ENCODE measurements at regions not wholly inside any gene's neighbourhood (a gene's known extent, or its start where the extent isn't known, plus 50 kb on each side); places are given as distances from the start of the nearest gene placed in this dataset.
"Not testable (repeated sequence)": the region's sequence is repeated elsewhere in the genome, so short reads cannot be mapped to it uniquely, and the experiment has no call there.

DNA sequence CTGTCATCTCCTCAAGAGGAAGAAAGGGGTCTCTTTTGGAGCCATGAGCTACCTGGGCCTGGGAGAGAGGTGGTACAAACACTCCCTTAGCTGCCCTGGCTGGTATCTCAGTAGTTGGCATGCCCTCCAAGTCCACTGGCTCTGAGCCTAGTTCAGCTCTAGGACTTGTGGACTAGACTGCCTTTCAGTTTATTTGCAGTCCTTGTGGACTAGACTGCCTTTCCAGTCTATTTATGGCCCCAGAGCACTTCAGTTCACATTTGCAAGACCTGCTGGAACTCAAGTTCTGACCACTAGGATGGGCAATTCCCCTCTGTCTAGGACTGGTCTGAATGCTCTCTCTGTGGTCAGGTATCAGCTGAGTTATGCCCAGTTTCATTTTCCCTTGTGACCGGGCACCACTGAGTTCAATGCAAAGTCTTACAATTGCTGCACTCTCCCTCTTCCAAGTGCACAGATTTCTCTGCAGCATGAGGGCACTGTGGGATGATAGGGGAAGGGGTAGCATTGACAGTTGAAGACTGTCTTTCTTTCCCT lies 1019.0 kb downstream of the TAF11L14 start:
- Mint-ChIP-seq H3K27ac (no peak overlapping the region), H3K27me3 (peaks cover 1% of the 10 kb centered on the region), H3K36me3 (no peaks in the 10 kb centered on the region), H3K9me3 (peaks cover 13% of the 10 kb centered on the region), H3K4me1 (no peaks in the 10 kb centered on the region), H3K4me3 (no peak overlapping the region)

DNA sequence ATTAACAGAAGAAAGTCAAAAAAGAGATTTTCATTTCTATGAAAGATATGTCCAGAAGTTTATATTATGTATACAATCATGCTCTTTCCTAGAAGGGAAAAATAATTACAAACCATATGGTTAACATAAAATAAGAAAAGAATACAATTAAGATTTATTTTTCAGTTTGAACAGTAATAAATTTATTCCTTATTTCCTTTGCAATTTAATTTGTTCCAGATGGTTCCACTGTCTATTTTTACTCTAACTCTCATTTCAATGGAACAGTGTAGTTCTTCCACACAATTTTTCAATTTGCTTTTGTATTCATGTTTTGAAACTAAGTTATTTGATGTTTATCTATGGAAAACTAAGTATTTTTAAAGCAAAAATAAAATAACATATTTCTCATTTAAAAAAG lies 1026.3 kb downstream of the TAF11L14 start:
- H3K27me3 Mint-ChIP-seq: no peaks in the 10 kb centered on the region
- H3K9me3 Mint-ChIP-seq: no peaks in the 10 kb centered on the region

DNA sequence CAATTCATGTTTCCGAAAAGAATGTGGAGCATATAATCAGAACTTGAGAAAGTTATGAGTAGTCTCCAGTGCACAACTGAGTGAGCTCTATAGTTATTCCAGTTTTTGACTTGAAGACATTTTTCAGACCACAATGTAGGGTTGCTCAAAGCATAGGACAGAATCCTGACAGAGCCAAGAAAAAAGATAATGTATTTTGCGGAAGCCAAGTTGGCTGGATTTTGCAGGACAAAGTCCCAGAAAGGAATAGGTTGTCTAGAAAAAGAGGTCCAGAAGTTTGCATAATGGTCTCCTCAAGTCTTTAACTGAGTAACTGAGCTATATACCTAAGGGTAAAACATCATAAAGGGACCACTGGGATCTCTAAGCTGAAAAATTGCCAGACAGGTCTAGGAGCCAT lies 1028.0 kb downstream of the TAF11L14 start:
- Mint-ChIP-seq H3K27ac (no peak overlapping the region), H3K27me3 (no peaks in the 10 kb centered on the region), H3K4me3 (no peak overlapping the region), H3K36me3 (no peaks in the 10 kb centered on the region), H3K4me1 (no peaks in the 10 kb centered on the region), H3K9me3 (no peaks in the 10 kb centered on the region)

More for the DNA sequence above, 1026.3 kb downstream of the TAF11L14 start:
- Mint-ChIP-seq H3K4me3 (no peak overlapping the region), H3K4me1 (no peaks in the 10 kb centered on the region), H3K36me3 (no peaks in the 10 kb centered on the region), H3K27ac (no peak overlapping the region)

DNA sequence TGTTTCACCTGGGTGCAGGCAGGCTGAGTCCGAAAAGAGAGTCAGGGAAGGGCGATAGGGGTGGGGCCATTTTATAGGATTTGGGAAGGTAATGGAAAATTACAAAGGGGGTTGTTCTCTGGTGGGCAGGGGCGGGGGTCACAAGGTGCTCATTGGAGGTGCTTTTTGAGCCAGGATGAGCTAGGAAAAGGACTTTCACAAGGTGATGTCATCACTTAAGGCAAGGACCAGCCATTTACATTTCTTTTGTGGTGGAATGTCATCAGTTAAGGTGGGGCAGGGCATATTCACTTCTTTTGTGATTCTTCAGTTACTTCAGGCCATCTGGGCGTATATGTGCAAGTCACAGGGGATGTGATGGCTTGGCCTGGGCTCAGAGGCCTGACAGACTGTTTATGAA lies 1040.0 kb downstream of the TAF11L14 start:
- H3K36me3 Mint-ChIP-seq: not testable (repeated sequence)

DNA sequence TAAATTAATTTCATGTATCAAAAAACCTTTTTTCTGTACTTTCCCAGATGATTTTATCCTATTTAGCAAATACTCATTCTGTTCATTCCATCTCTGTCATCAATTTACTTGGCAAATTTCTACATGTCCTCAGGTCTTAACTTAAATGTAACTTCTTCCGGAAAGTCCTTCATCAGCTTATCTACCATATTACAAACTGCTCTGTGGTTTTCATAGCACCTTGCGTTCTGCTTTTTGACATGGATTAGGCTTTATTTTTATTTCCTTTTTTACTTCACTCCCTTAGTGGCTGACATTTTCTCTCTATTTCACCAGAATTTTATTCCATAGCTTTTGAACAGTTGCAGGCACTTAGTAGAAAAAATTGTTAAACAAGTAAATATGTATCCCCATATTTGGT lies 1040.8 kb downstream of the TAF11L14 start:
- Mint-ChIP-seq H3K36me3 (no peaks in the 10 kb centered on the region), H3K9me3 (no peaks in the 10 kb centered on the region), H3K27me3 (peaks cover 5% of the 10 kb centered on the region), H3K27ac (no peak overlapping the region), H3K4me3 (no peak overlapping the region), H3K4me1 (no peaks in the 10 kb centered on the region)

More for the DNA sequence above, 1040.0 kb downstream of the TAF11L14 start:
- H3K27ac Mint-ChIP-seq, H3K4me3 Mint-ChIP-seq, H3K27me3 Mint-ChIP-seq, H3K9me3 Mint-ChIP-seq, H3K4me1 Mint-ChIP-seq: not testable (repeated sequence)

DNA sequence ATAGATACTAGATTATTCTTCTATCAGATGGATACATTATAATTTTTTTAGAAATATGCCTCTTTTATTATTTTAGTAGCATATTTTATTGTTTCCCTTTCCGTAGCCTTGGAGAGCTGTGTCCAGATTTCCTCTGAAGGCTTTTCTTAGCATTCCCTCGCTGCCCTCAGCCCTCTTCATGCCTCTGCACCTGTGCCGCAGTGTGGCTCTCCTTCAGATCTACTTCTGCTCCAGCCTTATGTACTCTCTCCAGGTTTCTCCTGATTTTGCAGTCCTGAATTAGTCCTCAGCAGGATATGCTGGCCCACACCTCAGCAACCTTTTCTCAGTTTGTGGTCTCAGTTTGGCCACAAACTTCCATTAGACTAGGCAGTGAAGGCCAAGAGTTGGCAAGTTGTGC lies 1052.0 kb downstream of the TAF11L14 start:
- H3K27me3 Mint-ChIP-seq: no peaks in the 10 kb centered on the region
- H3K27ac Mint-ChIP-seq: no peak overlapping the region
- no peak overlapping the region for H3K4me3 Mint-ChIP-seq
- no peaks in the 10 kb centered on the region for H3K4me1 Mint-ChIP-seq
- H3K36me3 Mint-ChIP-seq: no peaks in the 10 kb centered on the region
- peaks cover 12% of the 10 kb centered on the region for H3K9me3 Mint-ChIP-seq

DNA sequence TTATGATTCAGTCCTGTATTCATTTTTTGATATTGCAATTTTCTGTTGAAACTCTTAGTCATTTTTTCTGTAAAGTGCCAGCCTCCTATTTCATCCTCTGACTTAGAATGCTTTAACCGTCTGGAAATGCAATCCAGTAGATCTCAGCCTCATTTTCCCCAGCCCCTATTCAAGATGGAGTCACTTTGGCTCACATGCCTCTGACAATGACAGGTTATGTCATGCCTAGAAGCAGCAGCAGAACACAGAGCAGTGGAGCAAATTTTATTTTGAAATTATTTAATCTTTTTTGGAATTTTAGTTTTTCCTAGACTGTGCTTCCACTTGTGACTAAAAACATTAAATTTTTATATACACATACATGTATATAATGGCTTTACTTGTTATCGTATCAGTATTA lies 1053.2 kb downstream of the TAF11L14 start:
- Mint-ChIP-seq H3K27ac (no peak overlapping the region), H3K4me1 (no peaks in the 10 kb centered on the region), H3K27me3 (no peaks in the 10 kb centered on the region), H3K9me3 (peaks cover 12% of the 10 kb centered on the region), H3K4me3 (no peak overlapping the region), H3K36me3 (no peaks in the 10 kb centered on the region)

DNA sequence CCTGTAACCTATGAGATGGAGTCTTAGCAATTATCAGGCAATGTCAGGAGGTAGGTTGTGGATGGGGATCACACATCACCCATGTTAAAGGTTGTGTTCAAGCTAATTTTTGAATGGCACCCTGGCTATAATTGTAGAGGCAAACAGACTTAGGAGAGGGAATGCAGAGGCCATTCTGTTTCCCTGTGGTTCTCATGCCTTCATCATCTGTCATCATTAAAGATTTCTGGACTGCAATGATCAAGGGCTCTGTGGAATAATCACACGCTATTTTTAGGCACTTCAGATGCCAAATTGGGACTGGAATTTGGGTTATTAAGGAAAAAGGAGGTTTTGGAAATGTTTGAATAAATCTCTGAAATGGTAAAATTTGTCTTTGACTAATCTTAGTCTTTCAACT lies 1065.4 kb downstream of the TAF11L14 start:
- Mint-ChIP-seq H3K27ac (no peak overlapping the region), H3K4me3 (no peak overlapping the region)

DNA sequence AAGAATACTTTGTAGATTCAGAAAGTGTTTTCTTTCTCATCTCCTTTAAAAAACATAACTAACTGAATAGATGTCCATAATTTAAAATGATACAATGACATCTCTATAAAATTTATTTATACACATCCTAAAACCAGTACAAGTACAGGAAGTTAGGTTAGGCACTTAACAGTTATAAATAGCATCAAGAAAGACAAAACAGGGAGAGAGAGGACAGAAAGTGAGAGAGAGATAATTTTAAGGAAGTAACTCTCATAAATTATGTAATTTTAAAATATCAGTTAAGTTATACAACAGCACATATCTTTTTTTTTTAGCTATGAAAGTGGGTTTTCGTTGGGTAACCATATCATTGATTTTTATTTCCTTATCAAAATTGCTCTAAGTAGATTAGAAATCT lies 1068.6 kb downstream of the TAF11L14 start:
- Mint-ChIP-seq H3K27ac (no peak overlapping the region), H3K4me1 (peaks cover 15% of the 10 kb centered on the region), H3K4me3 (no peak overlapping the region), H3K36me3 (peaks cover 1% of the 10 kb centered on the region), H3K9me3 (no peaks in the 10 kb centered on the region), H3K27me3 (no peaks in the 10 kb centered on the region)

More for the DNA sequence above, 1065.4 kb downstream of the TAF11L14 start:
- H3K36me3 Mint-ChIP-seq: no peaks in the 10 kb centered on the region
- peaks cover 20% of the 10 kb centered on the region for H3K4me1 Mint-ChIP-seq
- no peaks in the 10 kb centered on the region for H3K27me3 Mint-ChIP-seq
- H3K9me3 Mint-ChIP-seq: no peaks in the 10 kb centered on the region

DNA sequence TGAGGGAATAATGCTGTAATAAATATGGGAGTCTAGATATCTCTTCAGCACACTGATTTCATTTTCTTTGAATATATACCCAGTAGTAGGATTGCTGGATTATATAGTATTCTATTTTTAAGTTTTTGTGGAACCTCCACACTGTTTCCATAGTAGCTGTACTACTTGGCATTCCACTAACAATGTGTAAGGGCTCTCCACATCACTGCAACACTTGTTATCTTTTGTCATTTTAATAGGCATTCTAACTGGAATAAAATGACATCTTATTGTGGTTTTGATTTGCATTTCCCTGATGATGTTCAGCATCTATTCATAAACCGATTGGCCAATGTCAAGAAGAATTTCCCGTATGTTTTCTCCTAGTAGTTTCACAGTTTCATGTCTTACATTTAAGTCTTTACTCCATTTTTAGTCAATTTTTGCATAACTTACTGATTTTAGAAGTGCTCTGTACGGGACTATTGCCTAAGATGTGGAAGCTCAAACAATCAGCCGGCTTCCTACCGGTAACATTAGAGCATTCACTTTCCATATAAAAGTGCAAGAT lies 1078.8 kb downstream of the TAF11L14 start:
- Mint-ChIP-seq H3K36me3 (peaks cover 6% of the 10 kb centered on the region), H3K4me3 (no peak overlapping the region), H3K27me3 (no peaks in the 10 kb centered on the region)

DNA sequence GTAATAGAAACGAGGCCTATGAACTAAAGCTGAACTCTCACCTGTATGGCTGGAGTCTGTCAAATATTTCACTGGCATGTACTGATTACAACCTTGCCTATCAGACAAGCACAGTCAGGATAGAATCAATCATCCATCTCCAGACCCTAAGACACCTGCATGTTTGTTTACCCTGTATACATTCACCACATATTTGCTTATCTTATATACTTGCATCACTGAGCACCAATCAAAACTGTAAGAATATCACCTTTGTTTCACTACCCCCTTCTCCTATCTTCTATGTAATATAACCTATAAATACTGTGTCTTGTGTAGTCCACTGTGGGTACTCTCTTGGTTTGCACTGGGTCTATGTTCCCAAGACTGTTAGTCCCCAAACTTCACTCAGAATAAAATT lies 1085.7 kb downstream of the TAF11L14 start:
- Mint-ChIP-seq H3K9me3 (no peaks in the 10 kb centered on the region), H3K36me3 (peaks cover 1% of the 10 kb centered on the region), H3K27me3 (no peaks in the 10 kb centered on the region), H3K4me3 (no peak overlapping the region), H3K4me1 (peaks cover 12% of the 10 kb centered on the region), H3K27ac (no peak overlapping the region)

More for the DNA sequence above, 1078.8 kb downstream of the TAF11L14 start:
- peaks cover 5% of the 10 kb centered on the region for H3K9me3 Mint-ChIP-seq
- H3K4me1 Mint-ChIP-seq: no peaks in the 10 kb centered on the region
- no peak overlapping the region for H3K27ac Mint-ChIP-seq

DNA sequence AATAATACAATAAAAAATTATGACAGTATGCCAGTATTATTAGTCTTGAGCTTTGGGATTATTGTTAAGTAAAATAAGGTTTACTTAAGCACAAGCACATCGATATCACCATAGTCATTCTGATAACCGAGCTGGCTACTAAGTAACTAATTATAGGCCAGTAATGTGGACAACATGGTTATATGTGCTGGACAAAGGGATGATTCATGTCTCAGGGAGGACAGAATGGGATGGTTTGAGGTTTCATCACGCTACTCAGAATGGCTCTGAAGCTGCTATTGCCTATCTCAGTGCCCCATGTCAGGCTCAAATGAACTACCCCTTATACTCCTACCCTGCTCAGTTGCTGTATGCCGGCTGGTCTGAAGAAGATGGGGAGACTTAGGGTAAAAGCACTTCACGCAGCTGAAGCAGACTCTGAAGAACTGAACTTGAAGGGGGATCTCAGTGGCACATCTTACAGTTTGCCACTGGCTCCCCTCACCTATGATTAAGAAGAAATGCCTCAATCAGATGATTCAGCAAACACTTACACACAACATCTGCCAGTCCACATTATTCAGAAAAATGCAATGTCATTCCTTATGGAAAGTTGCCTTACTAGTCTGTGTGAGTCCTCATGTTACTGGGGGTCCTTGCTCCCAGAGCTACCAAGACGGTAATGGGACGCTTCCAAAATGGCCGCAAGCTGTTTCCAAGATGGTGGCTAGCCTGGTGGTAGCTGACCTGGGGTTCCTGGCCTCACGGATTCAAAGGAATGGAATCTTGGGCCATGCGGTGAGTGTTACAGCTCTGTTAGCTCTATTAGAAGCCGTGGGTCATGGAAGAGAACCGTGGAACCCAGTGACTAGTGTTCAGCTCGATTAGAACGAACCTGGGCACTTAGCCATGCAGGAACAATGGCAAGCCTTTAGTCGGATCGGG lies 1098.6 kb downstream of the TAF11L14 start:
- Mint-ChIP-seq H3K27me3 (no peaks in the 10 kb centered on the region), H3K27ac (no peak overlapping the region), H3K4me3 (no peak overlapping the region), H3K9me3 (no peaks in the 10 kb centered on the region), H3K36me3 (peaks cover 16% of the 10 kb centered on the region), H3K4me1 (peaks cover 26% of the 10 kb centered on the region)

DNA sequence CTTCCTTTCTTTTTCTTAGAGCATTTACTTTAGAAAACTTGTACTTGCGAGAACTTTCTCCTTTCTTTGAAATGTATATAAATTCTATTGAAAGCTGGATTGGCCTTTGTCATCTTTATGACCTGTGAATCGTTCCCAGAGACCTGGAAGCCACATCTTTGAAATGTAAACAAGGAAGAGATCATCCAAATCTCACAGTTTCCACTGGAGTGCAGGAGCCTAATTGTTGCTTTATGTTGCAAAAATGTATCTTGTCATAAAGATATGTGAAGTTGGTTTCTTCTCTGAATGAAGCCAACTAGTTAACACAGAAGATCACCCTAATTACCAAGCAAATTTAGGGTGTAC lies 1101.8 kb downstream of the TAF11L14 start:
- H3K9me3 Mint-ChIP-seq: no peaks in the 10 kb centered on the region
- no peak overlapping the region for H3K4me3 Mint-ChIP-seq
- peaks cover 43% of the 10 kb centered on the region for H3K4me1 Mint-ChIP-seq
- H3K36me3 Mint-ChIP-seq: peaks cover 18% of the 10 kb centered on the region
- no peaks in the 10 kb centered on the region for H3K27me3 Mint-ChIP-seq
- no peak overlapping the region for H3K27ac Mint-ChIP-seq

DNA sequence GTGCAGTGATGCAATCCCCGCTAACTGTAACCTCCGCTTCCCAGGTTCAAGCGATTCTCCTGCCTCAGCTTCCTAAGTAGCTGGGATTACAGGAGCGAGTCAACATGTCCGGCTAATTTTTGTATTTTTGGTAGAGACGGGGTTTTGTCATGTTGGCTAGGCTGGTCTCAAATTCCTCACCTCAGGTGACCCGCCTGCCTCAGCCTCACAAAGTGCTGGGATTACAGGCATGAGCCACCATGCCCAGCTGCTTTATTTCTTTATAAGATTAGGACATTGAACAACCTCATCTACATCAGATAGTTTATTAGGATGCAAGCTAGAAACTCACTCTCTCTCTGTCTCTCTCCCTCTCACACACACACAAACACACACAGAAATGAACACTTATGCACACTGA lies 1102.5 kb downstream of the TAF11L14 start:
- not testable (repeated sequence) for H3K9me3 Mint-ChIP-seq, H3K4me3 Mint-ChIP-seq, H3K27ac Mint-ChIP-seq, H3K27me3 Mint-ChIP-seq
- Mint-ChIP-seq H3K4me1 (peaks cover 50% of the 10 kb centered on the region), H3K36me3 (peaks cover 18% of the 10 kb centered on the region)

DNA sequence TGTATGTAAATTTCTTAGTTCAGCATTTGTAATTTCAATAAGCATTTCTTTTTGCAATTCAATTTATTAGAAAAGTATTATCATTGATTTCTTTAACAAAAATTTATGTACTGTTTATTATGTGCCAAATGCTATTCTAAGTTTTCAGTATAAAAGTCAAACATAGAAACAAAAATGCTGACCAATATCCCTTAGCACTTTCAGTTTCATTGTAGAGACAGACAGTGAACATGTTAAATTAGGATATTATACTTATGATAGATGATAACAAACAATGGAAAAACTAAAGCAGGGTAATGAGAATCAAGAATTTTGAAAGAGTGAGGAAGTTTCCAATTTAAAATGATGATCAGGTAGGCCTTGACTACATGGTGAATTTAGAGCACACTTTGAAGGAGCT lies 1106.0 kb downstream of the TAF11L14 start:
- peaks cover 13% of the 10 kb centered on the region for H3K36me3 Mint-ChIP-seq
- H3K27ac Mint-ChIP-seq: peak overlapping the region; percentile 27
- H3K4me1 Mint-ChIP-seq: peaks cover 80% of the 10 kb centered on the region
- H3K4me3 Mint-ChIP-seq: peak overlapping the region; percentile 74
- no peaks in the 10 kb centered on the region for H3K27me3 Mint-ChIP-seq
- no peaks in the 10 kb centered on the region for H3K9me3 Mint-ChIP-seq

DNA sequence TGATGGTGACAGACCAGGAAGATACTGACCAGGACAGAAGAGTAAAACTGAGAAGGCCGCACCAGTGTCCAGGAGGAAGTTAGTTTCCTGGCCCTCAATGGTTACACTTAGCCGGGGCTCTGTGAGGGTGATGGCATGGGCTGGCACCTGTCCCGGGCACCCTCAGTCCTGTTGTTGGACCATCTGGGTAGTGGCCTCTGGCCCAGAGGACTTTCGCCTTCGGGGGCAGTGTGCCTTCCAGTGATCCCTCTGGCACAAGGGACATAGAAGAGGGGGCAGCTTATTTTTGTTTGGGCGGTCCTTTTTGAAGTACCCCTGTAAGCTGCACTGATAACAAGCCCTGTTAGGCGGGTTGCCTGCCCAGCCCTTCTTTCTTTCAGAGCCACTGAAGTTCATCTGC lies 1108.6 kb downstream of the TAF11L14 start:
- Mint-ChIP-seq H3K4me3 (peak overlapping the region; percentile 40), H3K9me3 (no peaks in the 10 kb centered on the region), H3K27ac (no peak overlapping the region), H3K27me3 (no peaks in the 10 kb centered on the region), H3K36me3 (peaks cover 12% of the 10 kb centered on the region), H3K4me1 (peaks cover 78% of the 10 kb centered on the region)
